ENCODE measurements at regions not wholly inside any gene's neighbourhood (a gene's known extent, or its start where the extent isn't known, plus 50 kb on each side); places are given as distances from the start of the nearest gene placed in this dataset.
"Not testable (repeated sequence)": the region's sequence is repeated elsewhere in the genome, so short reads cannot be mapped to it uniquely, and the experiment has no call there.

DNA sequence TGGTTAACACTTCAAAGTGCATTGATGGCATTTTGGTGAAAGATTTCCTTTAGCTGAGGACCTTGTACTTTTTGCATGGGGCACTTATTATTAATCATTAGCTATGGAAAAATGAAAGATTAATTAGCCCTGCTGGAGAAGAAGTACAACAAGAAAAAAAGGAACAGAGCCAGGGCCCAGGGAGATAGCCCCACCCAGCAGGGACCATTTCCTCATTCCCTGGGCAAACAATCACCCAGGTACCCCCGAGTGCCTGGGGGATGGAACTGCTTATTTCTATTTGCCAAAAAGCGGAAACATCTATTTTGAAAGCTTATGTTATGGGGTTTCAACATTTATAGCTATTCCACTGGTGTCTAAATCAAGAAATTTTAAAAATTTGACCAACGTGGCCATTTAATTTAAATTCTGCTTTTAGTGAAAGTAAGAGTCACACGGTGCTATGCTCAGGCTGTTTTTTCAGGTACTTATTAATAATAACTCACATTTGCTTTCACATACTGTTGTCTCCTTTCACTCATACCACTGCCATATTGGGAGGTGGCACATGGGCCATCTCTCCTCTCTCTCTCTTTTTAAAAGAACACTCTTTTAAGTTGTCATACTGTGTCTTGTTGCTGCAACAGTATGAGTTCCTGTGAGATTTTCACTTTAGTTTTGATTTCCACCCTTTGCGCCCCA is 143.6 kb upstream of the KIF5B start:
- DNase-seq (ENCODE audit: low spot score), result no peak
- Histone ChIP-seq H3K27ac (no peak overlapping the region), H3K4me3 (no peak overlapping the region)
- TF ChIP-seq, protein P1, sequence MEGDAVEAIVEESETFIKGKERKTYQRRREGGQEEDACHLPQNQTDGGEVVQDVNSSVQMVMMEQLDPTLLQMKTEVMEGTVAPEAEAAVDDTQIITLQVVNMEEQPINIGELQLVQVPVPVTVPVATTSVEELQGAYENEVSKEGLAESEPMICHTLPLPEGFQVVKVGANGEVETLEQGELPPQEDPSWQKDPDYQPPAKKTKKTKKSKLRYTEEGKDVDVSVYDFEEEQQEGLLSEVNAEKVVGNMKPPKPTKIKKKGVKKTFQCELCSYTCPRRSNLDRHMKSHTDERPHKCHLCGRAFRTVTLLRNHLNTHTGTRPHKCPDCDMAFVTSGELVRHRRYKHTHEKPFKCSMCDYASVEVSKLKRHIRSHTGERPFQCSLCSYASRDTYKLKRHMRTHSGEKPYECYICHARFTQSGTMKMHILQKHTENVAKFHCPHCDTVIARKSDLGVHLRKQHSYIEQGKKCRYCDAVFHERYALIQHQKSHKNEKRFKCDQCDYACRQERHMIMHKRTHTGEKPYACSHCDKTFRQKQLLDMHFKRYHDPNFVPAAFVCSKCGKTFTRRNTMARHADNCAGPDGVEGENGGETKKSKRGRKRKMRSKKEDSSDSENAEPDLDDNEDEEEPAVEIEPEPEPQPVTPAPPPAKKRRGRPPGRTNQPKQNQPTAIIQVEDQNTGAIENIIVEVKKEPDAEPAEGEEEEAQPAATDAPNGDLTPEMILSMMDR (IDR thresholded peaks at IDR 0.05), result no peak

DNA sequence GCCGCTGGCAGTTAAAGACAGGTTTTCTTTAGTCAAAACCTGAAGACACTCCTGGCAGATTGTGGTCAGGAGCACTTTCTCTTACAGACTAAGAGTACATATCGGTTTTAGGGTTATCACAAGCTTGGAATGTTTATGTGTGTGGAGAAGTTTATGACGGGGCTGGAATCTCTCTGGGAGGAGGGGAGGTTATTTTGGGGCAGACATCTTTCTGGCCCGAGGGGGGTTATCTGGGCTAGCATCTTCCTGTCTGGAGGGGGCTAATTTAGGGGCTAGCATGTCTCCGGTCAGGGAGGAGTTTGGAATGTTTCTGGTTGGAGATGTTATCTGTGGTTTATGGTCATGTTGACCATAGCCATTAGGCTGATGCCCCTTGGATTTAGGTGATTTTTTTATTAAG is 141.2 kb upstream of the KIF5B start:
- no peak for DNase-seq (ENCODE audit: low spot score)
- Histone ChIP-seq H3K27ac (no peak overlapping the region), H3K4me3 (no peak overlapping the region)
- TF ChIP-seq, protein P1 (IDR thresholded peaks at IDR 0.05), result no peak

DNA sequence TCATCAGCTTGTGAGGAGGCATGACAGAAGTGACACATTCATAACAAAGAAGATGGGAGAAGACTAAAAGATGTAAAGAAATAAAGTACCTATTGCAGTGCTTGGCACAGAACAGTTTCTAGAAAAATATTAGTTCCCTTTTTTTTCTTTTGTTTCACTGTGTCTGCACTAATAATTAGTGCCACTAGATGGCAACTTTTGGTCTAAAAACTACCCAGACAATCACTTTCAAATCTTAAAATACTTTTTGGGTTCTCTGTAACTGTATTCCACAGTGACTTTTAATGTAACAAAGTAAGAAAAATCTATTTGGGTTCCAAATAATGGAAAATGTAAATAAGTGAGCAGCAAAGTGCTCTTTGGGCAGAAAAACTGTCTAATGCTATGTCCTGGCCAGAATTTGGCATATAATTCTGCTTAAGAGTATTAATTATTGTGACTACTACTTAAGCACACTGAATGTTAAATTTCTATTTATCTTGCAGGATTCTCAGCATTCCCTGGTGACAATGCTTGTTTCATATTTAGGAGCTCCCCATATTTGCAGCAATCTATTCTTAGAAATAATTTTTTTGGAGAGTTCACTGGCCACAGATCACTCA is 134.8 kb upstream of the KIF5B start:
- TF ChIP-seq, protein P1 (IDR thresholded peaks at IDR 0.05), result peak; percentile 52
- no peak overlapping the region for H3K4me3 ChIP-seq
- DNase-seq (ENCODE audit: low spot score), result no peak
- no peak overlapping the region for H3K27ac ChIP-seq

DNA sequence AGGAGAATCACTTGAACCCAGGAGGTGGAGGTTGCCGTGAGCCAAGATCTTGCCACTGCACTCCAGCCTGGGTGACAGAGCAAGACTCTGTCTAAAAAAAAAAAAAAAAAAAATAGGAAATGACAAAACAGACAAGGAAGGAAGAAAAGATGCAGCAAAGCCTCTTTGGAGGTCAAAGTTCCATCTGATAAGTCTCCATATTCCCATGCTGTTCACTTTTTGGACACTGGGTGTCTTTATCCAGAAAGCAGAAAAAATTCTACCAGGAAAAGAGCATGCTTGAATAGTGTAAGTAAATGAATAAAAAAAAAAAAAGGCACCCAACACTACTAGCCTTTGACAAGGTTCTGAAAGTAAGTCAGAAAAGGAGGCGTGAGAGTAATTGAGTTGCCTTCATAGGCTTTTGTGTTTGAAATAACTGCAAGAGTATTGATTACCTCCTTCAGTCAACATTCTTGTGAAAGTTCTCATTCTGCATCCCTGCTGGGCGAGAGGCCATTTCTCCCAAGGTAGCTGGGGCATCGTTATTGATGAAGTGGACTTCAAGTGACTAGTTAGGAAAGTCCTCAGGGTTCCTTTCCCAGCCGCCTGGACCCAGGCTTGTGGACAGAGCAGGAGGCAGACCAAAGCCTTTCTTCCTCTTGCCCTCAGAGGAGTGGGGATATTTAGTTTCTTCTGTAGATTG is 133.3 kb upstream of the KIF5B start:
- TF ChIP-seq, protein P1 (IDR thresholded peaks at IDR 0.05), result no peak
- Histone ChIP-seq H3K27ac (no peak overlapping the region), H3K4me3 (no peak overlapping the region)
- DNase-seq (ENCODE audit: low spot score), result no peak

DNA sequence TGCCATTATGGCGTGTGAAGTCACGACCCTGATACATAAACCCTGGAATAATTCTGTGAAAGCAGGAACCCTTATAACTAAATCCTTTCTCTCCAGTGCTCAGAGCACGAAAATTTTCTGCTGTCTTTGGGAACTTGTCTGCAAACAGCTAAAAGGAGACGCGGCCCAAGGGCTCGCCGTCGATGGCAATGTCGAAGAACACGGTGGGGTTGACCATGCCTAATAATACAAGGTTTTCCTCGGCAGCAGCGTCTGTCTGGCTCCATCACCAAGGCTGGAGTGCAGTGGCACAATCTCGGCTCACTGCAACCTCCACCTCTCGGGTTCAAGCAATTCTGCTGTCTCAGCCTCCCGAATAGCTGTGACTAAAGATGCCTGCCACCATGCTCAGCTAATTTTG is 132.4 kb upstream of the KIF5B start:
- H3K27ac ChIP-seq; H3K4me3 ChIP-seq; DNase-seq (ENCODE audit: low spot score): not testable (repeated sequence)

DNA sequence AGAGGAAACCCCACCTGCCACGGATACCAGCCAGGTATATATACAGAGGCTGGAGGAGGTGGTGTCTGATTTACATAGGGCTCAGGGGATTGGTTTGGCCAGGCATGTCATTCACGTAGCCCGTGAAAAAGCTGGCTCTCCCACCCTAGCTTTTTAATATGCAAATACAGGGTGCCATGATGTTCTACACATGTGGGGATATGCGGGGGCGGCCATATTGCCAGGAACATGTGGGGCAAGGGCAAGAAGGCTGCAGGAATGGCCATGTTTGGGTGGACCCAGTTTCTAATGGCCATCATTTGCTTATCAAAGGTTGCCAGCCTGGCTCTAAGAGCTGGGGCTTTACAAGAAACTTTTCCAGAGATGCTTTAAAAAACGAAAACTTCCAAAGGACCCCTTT is 131.5 kb upstream of the KIF5B start:
- Histone ChIP-seq H3K4me3 (no peak overlapping the region), H3K27ac (no peak overlapping the region)
- DNase-seq (ENCODE audit: low spot score), result no peak
- TF ChIP-seq, protein P1 (IDR thresholded peaks at IDR 0.05), result no peak

DNA sequence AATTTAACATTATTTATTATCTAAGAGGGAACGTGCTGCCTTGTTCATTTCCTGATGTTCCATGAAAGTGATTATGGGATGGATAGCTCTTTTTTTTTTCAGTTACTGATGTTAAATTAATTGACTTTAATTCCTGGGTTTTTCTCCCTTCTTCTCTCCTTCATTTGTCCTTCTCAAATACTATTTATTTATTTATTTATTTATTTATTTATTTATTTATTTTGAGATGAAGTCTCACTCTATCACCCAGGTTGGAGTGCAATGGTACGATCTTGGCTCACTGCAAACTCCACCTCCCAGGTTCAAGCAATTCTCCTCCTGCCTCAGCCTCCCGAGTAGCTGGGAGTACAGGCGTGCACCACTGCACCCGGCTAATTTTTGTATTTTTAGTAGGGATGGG is 127.4 kb upstream of the KIF5B start:
- not testable (repeated sequence) for H3K4me3 ChIP-seq; H3K27ac ChIP-seq; DNase-seq (ENCODE audit: low spot score)

DNA sequence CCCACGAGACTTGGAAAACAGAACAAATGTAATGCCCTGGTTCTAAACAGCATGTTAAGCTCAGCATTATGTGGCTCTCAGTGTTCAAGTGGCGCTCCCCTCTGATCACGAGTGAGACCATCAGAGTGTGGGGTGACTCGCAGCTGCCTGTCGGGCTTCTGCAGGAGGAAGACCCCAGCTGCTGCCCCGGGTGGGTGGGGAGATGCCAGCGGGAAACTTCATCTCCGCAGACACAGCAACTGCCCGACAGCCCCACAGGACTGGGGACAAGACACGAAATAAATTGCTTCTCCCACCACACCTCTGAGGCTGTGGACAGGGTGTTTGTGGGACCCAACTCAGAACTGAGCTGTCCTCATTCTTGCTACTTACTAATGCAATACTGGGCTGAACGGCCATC is 126.3 kb upstream of the KIF5B start:
- no peak overlapping the region for H3K27ac ChIP-seq
- TF ChIP-seq, protein P1 (IDR thresholded peaks at IDR 0.05), result no peak
- no peak for DNase-seq (ENCODE audit: low spot score)
- no peak overlapping the region for H3K4me3 ChIP-seq
